Mesenteric fat pad (tissue), 1 donor: ENCODE measurements at regions not wholly inside any gene's neighbourhood (a gene's known extent, or its start where the extent isn't known, plus 50 kb on each side); places are given as distances from the start of the nearest gene placed in this dataset.

Experiments
- DNase-seq: peaks from one replicate; pipeline ENCODE4 v3.0.0-alpha.2; 2020; ENCODE audit warnings: low spot score
- donor health status: DM: yes; HTN: yes; CAD: no.

DNA sequence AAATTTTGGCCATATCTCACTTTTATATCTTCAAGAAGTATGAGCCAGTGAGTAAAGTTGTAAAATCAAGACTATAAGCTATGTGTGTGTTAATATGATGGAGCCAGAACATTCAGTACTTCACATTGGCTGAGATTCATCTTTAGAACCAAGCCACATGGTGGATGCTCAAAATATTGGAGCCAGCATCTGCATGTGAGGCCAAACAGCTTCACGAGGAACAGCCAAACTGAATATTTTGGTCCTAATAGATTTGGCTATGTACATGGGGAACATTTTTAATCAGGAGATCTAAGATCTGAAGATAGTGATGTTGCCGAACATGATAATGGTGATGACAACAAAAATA lies 1089.8 kb downstream of the TUSC7 start:
- no peak for DNase-seq

GRCh38 chr3:117801912-117802239 lies 1092.3 kb downstream of the TUSC7 start:
- DNase-seq, result no peak

DNA sequence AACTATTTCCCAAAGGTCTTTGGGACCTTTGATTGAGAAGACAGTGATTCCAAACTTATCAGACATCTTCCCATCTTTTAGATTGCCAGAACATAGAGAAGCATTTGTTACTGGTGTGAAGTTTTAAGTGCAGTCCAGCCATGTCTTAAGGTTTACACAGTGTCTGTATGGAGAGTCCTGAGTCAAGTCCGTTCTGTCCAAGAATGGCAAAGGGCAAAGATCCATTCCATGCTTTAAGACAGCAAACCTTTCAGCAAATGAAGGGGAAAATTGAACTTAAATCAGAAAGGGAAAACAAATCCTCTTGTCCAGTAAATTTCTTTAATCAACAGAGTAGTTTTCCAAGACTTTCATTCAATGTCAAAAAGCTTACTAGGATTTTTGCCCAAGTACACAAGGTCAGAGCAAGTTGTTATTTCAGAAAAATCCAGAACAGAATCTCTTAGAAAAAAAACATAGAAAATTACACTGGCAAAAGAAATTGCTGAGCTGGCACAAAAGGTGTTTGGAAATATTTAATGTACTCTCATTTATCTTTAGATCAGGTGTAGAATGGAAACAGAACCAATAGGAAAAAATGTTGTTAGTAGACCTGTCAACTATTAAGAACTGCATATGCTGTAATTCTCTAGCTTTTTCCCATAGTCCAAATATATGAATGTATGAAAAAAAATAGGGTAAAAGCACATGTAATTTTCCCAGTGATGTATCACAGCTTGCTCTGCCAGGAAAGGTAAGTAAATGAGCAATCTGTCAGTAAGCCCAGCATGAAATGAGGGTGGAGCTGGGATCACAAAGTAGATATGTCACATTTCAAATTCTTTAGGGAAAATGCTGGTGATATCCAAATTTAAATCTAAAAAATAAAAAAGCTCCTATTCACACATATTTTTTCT lies 1099.9 kb downstream of the TUSC7 start:
- no peak for DNase-seq

DNA sequence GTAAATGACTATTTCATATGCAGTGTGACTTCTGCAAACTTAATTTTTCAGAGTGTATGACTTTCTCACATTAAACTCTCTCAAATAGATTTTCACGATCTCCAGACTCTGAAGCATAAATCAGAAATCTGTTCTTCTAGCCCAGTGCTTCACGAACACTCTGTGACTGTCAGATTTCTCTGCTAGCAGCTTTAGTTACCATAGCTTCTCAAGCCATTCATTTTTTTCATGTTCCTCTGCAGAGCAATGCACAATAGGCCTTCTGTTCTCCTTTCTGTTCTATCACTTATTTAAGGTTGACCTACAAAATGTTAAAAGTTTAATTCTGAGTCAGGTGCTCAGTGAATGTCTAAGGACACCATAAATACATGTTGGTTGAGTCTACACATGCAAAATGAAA lies 1102.2 kb downstream of the TUSC7 start:
- no peak for DNase-seq

DNA sequence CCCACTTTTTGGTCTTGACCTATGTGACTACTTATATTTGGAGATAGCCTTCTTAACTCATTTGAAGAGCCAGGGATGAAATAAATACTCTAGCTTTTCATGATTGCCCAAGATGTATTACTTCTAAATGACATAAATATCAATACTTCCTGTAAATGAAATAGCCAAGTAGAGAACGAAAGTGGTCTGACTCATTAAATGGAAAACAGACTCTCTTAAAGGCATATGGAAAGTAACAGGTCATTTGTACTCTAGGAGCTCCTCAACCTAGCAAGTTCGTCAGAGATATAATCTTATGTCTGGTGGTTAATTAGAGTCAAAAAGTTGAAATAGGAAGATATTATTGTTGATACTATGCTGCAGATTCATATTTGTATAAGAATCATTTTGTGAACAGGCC lies 1105.4 kb downstream of the TUSC7 start:
- DNase-seq, result no peak

DNA sequence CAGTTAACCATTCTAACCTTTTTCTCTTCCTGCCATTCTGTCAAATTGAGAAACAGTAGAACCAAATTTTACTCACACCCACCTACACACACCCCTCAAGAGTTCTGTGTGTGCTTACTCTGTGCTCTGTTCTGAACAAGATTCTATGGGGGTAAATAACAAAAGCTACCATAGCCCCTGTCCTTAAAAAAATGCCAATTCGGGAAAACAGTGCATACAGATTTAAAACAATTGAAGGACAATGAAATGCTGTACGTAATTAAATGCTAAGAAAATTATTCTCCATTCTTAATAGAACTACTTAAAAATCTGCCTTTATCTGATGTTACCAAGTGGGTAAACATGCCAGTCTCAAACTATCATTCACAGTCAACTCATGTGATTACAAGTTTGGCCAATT lies 1107.5 kb downstream of the TUSC7 start:
- DNase-seq, result no peak

DNA sequence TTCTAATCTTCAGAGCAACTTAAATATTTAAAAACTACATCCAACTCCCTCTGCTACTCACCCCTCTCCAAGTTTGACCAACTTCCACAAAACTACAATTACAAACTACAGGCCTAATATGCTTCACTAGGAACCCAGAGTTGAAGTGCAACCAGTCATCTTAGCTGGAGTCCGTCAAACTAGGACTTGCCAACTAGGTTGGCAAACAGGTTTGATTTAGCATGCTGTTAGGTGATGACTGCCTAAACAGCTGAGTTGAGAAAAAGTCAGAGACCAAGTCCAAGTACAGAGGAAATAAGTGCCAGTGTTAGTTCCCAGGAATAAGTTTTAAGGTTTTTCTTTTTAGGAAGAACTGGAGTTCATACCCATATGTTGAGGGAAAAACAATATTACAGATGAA lies 1109.0 kb downstream of the TUSC7 start:
- no peak for DNase-seq

GRCh38 chr3:117820658-117821299 lies 1111.2 kb downstream of the TUSC7 start:
- no peak for DNase-seq

DNA sequence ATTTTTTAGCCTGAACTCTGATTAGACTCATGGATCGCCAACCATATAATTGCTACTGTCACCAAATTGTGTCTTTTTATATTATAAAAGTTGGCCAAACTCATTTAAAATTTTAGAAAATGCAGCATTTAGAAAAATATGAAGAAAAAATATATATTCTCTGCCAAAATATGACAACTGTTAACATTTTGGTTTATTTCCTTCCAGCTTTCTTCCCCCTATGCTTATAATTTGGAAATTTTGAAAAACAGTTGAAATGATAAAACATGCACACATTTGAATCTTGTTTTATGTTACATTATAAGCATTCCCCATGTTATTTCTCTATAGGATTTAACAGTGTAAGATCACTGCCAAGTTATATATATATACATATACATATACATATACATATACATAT lies 1112.8 kb downstream of the TUSC7 start:
- no peak for DNase-seq

DNA sequence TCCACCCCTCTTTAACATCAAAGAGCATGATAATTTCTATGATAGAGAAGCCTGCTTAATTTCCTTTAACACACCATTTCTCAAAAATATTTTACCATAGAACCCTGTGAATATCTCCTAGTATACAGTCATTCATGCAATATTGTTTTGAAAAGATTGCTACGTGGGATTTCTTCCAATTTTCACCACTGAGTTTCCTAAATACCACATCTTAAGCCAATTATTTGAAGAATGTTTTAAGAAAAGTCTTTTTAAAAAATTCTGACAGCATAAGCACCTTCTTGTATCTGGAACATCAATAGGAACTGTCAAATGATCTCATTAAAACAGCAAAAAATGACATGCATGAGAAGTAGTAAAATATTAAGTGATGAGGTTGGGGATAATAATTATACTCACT lies 1126.7 kb downstream of the TUSC7 start:
- DNase-seq, result no peak

DNA sequence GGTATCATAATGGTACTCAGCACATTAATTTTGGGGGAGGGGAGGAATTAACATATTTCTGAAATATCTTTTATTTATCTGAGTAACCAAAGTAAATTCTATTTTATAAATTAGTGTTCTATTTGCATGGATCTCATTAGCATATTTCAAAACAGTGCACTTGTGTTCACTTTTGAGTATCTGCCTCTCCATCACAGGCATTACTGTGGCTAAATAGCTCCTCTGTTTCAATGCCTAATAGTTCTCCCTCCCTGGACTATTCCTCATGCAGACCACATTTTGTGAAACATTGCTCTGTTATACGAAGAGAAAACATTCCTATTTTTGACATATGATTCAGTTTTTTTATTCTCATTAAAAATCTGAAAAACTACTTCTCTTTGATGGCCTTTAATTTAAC lies 1127.8 kb downstream of the TUSC7 start:
- DNase-seq, result no peak

DNA sequence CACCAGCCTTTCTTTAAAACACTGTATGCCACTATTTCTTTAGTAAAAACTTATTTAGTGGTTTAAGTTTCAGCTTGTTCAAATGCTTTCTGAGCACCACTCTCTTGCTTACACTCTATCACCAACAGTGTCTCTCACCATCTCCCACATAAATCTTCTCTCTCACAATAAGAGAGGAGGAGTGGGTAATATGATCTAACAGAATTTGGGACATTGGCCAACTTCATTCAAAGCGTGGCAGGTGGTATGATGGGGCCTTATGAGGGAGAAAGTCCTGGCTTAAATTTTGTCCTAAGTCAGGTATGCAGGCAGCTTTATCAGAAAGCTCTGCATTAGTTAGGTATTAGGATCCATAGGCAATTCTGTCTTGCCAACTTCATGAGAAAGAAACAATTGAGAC lies 1132.5 kb downstream of the TUSC7 start:
- DNase-seq, result no peak

GRCh38 chr3:117843356-117843755 lies 1133.8 kb downstream of the TUSC7 start:
- DNase-seq, result no peak

DNA sequence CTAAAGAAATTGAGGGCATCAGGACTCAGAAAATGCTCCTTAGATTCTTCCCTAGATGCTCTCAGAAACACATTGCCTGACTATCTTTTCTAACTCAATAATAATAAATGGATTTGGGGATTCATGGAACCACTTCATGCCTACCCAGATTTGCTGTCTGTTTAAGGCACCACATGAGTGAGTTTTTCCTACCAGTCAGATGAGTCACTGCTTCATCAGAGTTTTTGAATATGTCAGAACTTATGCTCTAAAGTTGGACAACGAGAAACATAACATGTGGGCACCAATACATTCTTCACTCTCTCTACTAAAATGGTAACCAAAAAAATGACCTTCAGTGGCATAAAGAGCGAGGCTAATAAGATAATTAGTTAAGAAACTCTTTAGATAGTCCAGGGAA lies 1135.1 kb downstream of the TUSC7 start:
- DNase-seq, result no peak

DNA sequence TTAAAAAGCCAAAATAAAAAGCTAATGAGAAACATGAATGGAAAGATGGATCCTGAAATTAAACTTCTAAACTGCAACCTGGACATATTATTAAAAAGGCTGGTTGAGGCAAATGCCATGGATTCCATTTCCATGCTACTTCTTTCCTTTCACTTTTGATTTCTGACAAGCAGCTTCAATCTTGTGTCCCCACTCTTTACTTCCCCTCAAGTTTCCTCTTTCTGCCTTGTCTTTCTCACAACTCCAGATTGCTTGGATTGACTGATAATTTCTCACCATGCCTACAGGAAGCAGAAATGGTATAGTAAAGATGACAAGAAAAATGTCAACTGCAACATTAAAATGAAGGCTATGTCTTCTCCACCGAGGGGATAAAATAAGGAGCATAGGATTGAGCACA lies 1136.7 kb downstream of the TUSC7 start:
- no peak for DNase-seq

- DNase-seq, result no peak
Observed at GRCh38 chr3:117848606-117849005, 1139.0 kb downstream of the TUSC7 start.

DNA sequence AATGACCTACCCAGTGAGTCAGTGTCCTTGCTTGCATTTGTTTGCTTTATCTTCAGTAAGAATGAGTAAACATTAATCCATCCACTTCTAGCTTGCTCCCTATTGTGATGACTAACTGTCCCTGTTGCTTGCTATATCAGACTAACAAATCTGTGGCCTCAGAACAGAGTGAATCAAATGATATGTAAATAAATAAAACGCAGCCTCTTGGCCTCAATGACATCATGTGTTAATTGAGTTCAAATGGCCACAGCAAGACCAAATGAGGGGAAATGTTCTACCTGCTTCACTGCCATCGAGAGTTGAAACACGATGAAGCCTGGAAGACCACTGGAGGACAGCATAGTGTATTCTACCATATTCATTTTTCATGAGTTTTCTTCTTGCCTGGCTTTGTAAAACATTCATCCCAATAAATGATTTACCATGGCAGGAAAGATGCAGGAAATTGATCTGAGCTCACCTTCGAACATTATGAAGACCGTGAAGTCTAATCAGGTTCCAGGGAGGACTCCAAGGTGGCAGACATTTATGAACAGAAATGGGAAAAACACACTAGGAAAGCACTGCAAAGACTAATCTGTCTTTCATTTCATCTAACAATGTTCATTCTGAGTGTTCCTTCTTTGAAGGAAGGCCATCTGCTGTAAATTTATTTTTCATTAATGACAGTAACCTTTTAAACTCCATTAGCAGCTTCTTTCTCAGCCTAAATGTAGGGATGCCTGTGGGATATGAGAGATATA lies 1144.5 kb downstream of the TUSC7 start:
- no peak for DNase-seq

DNA sequence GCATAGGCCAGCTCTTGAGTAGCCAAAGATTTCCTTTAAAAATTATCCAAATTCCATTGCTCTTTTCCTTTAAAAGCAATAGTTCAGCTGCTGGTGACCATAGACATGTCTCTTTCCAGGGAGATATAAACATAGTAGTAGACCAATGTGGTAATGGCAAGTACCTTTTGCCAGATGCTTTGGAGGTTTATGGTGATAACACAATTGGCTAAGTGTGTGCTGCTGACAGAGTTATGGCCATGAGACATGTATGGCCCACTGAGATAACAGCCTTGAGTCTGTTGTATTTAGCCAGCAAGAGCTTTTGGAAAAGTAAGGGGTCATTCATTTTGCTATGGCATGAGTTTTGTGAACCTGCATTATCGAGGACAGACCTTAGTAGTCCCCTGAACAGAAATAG lies 1146.8 kb downstream of the TUSC7 start:
- no peak for DNase-seq

GRCh38 chr3:117863146-117863545 lies 1153.6 kb downstream of the TUSC7 start:
- no peak for DNase-seq

GRCh38 chr3:117865338-117865737 lies 1155.8 kb downstream of the TUSC7 start:
- no peak for DNase-seq

DNA sequence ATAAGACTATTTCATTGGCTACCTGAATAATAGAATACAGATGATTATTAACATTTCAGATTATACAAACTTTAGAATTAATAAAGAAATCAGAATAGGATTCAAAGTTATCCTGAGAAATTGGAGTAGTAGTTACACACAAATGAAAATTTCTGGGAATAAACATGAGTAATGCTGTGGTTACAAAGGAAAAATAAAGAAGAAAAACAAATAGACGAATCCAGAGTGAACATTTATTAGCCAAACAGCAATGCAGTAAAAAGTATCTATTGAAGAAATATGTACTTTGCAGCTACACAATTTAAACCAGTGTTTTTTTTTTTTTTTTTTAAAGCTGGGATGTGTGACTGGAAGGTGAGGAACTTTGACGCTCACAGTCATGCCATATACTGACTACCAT lies 1159.2 kb downstream of the TUSC7 start:
- DNase-seq, result no peak

DNA sequence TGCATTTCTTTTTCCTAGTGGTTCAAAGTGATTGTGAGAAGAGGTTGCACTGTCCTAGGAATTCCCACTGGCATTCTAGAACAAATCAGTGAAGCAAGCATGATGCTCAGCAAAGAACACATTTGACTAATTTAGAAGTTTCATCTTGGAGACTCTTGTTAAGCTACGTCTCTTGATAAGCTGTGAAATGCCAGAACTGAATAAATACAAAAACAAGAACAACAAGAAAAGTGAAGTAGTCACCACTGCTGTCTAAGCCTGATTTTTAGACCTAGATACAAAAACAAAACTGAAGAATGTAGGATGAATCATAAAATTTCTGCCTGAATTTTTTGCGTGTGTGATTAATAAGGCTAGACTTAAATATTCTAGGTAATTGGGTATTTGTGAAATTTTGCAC lies 1162.4 kb downstream of the TUSC7 start:
- DNase-seq, result no peak
